Parathyroid adenoma (tissue), 2 donors: ENCODE measurements at regions not wholly inside any gene's neighbourhood (a gene's known extent, or its start where the extent isn't known, plus 50 kb on each side); places are given as distances from the start of the nearest gene placed in this dataset.

Experiments used
- H2AFZ ChIP-seq: fragments of 300-600 bp; sonication (generic); one replicate; pipeline ENCODE4 v1.7.0; 2017; ENCODE audit warnings: antibody characterized with exemption, mild to moderate bottlenecking
- H3K27ac ChIP-seq: fragments of 300-600 bp; sonication (generic); one replicate; pipeline ENCODE4 v1.7.0; 2017
- H3K27me3 ChIP-seq: fragments of 300-600 bp; sonication (generic); one replicate; pipeline ENCODE4 v1.7.0; 2017; ENCODE audit warnings: low read length; ENCODE audit not compliant: control insufficient read depth, insufficient read depth
- H3K36me3 ChIP-seq: fragments of 300-600 bp; sonication (generic); one replicate; pipeline ENCODE4 v1.7.0; 2017; ENCODE audit warnings: low read length; ENCODE audit not compliant: control insufficient read depth, insufficient read depth
- H3K4me1 ChIP-seq: fragments of 300-600 bp; sonication (generic); one replicate; pipeline ENCODE4 v1.7.0; 2017; ENCODE audit warnings: control low read depth
- H3K4me2 ChIP-seq: fragments of 300-600 bp; sonication (generic); one replicate; pipeline ENCODE4 v1.7.0; 2017; ENCODE audit warnings: low read length
- H3K4me3 ChIP-seq: fragments of 300-600 bp; sonication (generic); one replicate; pipeline ENCODE4 v1.7.0; 2017; ENCODE audit warnings: low read depth, low read length
- H3K79me2 ChIP-seq: fragments of 300-600 bp; sonication (generic); one replicate; pipeline ENCODE4 v1.7.0; 2017; ENCODE audit warnings: control low read depth
- H3K9ac ChIP-seq: fragments of 300-600 bp; sonication (generic); one replicate; pipeline ENCODE4 v1.7.0; 2017; ENCODE audit warnings: mild to moderate bottlenecking
- H3K9me3 ChIP-seq: fragments of 300-600 bp; sonication (generic); one replicate; pipeline ENCODE4 v1.7.0; 2017; ENCODE audit warnings: low read length; ENCODE audit not compliant: control insufficient read depth
- TF ChIP-seq, protein P1 (sequence below): fragments of 300-600 bp; sonication (generic); IDR thresholded peaks from one replicate; pipeline ENCODE4 v1.7.0; 2017; ENCODE audit warnings: antibody characterized with exemption, mild to moderate bottlenecking
- donor health status: primary hyperparathyroidism.

DNA sequence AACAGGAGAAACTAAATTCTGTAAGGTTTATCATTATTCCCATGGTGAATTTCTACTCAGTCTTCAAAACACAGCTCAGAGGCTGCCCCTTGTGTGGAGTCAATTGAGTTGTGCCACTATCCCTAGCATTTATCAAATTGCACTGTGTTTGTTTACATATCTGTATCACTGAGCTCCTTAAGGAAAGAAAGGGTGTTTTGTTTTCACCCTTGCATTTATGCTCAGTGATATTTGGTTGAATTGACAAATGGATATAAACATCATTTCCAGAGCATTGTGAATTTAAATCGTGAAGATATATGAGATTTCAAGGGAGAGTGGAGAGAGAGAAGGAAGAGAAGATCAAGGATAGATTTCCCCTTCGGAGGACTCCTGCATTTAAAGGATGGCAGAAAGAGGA lies 55.1 kb upstream of the TNFRSF19 start:
- Histone ChIP-seq H3K79me2 (no peaks in the 10 kb centered on the region), H3K9me3 (no peaks in the 10 kb centered on the region), H3K36me3 (no peaks in the 10 kb centered on the region), H3K27me3 (no peaks in the 10 kb centered on the region), H3K4me2 (no peak overlapping the region), H3K27ac (no peak overlapping the region), H3K9ac (no peak overlapping the region), H3K4me1 (no peaks in the 10 kb centered on the region), H3K4me3 (no peak overlapping the region), H2AFZ (no peak overlapping the region)
- TF ChIP-seq, protein P1, sequence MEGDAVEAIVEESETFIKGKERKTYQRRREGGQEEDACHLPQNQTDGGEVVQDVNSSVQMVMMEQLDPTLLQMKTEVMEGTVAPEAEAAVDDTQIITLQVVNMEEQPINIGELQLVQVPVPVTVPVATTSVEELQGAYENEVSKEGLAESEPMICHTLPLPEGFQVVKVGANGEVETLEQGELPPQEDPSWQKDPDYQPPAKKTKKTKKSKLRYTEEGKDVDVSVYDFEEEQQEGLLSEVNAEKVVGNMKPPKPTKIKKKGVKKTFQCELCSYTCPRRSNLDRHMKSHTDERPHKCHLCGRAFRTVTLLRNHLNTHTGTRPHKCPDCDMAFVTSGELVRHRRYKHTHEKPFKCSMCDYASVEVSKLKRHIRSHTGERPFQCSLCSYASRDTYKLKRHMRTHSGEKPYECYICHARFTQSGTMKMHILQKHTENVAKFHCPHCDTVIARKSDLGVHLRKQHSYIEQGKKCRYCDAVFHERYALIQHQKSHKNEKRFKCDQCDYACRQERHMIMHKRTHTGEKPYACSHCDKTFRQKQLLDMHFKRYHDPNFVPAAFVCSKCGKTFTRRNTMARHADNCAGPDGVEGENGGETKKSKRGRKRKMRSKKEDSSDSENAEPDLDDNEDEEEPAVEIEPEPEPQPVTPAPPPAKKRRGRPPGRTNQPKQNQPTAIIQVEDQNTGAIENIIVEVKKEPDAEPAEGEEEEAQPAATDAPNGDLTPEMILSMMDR, result no peak

DNA sequence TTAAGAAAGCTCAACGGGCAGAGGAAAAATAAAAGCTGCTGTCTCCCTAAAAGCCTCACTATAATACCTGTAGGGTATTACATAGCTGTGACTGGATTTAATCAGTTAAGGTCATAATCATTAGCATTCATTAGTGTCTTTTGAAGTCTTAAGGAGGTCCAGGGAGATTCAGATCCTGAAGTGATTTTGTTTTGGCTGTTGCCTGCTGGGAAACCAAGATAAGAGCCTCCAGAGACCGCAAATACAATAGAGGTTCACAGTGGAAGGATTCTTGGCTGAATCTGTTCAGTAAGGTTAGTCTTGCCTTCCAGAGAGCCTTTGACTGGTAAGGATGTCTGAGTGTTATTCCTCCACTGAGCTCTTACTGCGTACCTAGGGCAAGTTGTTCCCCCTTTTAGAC lies 54.0 kb upstream of the TNFRSF19 start:
- Histone ChIP-seq H3K4me2 (peak overlapping the region; percentile 21), H3K27ac (no peak overlapping the region), H3K27me3 (no peaks in the 10 kb centered on the region), H3K9ac (no peak overlapping the region), H3K36me3 (no peaks in the 10 kb centered on the region), H3K79me2 (no peaks in the 10 kb centered on the region), H3K4me1 (no peaks in the 10 kb centered on the region), H3K9me3 (no peaks in the 10 kb centered on the region), H3K4me3 (no peak overlapping the region), H2AFZ (no peak overlapping the region)
- TF ChIP-seq, protein P1, result no peak

DNA sequence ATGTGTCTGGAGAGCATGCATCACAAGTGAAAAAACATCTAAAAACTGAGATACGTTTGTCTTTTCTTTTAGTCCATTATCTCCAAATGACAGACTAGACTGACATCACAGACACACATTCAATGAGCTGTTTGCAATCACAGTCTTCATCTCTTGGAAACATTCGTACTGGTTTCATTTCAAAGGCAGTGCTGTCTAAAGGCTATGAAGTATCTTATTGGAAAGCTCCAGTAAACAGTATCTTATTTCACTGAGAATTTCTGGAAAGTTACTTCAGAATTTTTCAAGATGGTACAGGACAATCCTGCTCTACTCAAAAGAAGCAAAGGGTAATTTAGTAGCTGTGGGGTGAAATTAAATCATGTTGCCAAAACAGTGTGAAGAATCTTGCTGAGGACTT lies 53.5 kb upstream of the TNFRSF19 start:
- Histone ChIP-seq H3K27ac (no peak overlapping the region), H2AFZ (no peak overlapping the region), H3K4me2 (peak overlapping the region; percentile 21), H3K4me1 (no peaks in the 10 kb centered on the region), H3K9ac (no peak overlapping the region), H3K79me2 (no peaks in the 10 kb centered on the region), H3K27me3 (no peaks in the 10 kb centered on the region), H3K9me3 (no peaks in the 10 kb centered on the region), H3K36me3 (no peaks in the 10 kb centered on the region), H3K4me3 (no peak overlapping the region)
- TF ChIP-seq, protein P1, result no peak

DNA sequence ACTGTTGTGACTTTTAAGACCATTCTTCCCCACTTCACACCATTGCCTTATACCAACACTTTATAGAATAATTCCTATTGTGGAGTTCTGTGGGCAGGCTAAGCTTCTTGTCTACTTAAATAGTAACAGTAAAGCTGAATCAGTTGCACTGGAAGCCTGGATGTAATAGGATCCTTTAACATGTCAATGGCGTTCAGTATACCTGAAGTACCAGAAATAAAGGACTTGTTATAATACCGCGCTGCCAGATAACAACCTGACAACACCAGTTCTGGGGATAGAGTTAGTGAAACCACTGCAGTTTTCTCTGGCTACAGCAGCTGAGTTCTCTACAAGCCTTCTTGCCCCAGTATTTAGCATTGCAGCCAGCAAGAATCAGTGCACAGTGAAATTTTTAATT lies 52.0 kb upstream of the TNFRSF19 start:
- no peak overlapping the region for H3K27ac ChIP-seq
- no peak overlapping the region for H3K4me2 ChIP-seq
- no peaks in the 10 kb centered on the region for H3K9me3 ChIP-seq
- H2AFZ ChIP-seq, result no peak overlapping the region
- no peaks in the 10 kb centered on the region for H3K36me3 ChIP-seq
- TF ChIP-seq, protein P1, result no peak
- no peaks in the 10 kb centered on the region for H3K4me1 ChIP-seq
- no peaks in the 10 kb centered on the region for H3K27me3 ChIP-seq
- H3K9ac ChIP-seq, result no peak overlapping the region
- no peak overlapping the region for H3K4me3 ChIP-seq
- H3K79me2 ChIP-seq, result no peaks in the 10 kb centered on the region
